NCI-H774 (cell line): ENCODE measurements at regions not wholly inside any gene's neighbourhood (a gene's known extent, or its start where the extent isn't known, plus 50 kb on each side); places are given as distances from the start of the nearest gene placed in this dataset.

ENCODE experiments used
- DNase-seq: peaks from one replicate; lab custom pipeline; 2025; lab: John Stamatoyannopoulos, UW

DNA sequence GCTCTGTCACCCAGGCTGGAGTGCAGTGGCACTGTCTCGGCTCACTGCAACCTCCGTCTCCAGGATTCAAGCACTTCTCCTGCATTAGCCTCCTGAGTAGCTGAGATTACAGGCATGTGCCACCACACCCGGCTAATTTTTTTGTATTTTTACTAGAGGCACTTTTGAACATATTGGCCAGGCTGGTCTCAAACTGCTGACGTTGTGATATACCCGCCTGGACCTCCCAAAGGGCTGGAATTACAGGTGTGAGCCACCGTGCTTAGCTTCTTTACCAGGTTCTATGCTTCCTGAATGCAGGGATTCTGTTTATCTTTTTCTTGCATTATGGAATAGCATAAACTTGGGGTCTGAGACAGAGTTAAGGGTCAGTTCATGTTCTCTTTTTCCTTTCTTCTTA lies 317.9 kb upstream of the RBFOX1 start:
- DNase-seq: no peak

DNA sequence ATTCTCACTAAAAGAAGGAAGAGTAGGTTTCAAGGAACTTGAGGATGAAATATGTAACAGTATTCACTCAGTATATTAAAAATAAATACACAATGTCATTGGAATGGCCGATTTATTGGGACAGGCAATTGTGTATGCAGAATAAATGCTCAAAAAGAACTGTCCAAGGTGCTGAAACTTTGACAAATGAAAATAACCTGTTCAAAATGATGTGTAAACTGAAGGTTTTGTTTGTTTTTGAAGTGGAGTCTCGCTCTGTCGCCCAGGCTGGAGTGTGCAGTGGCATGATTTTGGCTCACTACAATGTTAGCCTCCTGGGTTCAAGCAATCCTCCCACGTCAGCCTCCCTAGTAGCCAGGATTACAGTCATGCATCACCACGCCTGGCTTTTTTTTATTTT lies 318.7 kb upstream of the RBFOX1 start:
- no peak for DNase-seq

GRCh38 chr16:7004266-7004665 lies 328.4 kb upstream of the RBFOX1 start:
- DNase-seq: no peak

DNA sequence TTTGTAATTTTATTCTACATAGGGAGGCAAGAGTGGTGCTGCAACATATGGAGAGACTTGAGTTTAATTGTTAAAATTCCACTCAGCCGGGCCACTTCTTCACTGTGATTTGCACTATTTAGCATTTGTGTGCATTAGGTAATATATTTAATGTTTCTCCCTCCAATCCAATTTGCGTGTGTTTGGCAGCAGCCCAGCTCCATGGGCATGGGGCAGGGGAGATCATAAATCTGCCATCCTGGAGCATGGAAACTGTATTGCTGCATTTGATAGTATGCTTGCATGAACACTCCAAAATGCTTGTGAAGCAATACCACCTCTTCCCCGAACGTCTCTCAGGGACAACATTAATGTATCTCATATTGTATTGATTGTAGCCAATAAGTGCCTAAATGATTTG lies 339.1 kb upstream of the RBFOX1 start:
- no peak for DNase-seq

DNA sequence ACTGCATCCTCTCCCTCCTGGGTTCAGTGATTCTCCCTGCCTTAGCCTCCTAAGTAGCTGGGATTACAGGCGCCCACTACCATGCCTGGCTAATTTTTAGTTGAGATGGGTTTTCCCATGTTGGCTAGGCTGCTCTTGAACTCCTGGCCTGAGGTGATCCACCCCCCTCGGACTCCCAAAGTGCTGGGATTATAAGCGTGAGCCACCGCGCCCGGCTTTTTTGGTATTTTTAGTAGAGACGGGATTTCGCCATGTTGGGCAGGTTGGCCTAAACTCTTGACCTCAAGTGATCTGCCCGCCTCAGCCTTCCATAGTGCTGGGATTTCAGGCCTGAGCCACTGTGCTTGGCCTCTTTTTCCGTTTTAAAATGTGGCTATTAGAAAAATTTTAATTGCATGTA lies 343.8 kb upstream of the RBFOX1 start:
- DNase-seq: no peak

GRCh38 chr16:6977916-6978315 lies 354.7 kb upstream of the RBFOX1 start:
- no peak for DNase-seq

DNA sequence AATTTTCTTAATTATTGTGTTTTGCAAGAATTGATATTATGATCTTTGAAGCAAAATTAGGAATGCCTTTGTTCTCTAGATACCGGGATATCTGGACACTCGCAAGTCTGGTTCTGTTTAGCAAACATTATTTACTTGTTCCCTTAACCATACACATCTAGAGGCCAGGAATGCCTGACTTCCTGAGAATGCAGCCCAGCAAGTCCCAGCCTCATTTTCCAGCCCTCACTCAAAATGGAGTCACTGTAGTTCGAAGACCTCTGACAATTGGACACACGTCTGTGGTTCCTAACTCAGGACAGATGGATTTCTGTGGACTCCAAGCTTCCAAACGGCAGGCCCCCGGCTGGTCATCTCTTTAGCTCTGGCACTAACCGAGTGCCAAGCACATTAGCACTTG lies 355.4 kb upstream of the RBFOX1 start:
- no peak for DNase-seq

- no peak for DNase-seq
These were observed 355.9 kb upstream of the RBFOX1 start for GRCh38 chr16:6976716-6977115.

GRCh38 chr16:6970171-6970857 lies 362.3 kb upstream of the RBFOX1 start:
- DNase-seq: no peak

DNA sequence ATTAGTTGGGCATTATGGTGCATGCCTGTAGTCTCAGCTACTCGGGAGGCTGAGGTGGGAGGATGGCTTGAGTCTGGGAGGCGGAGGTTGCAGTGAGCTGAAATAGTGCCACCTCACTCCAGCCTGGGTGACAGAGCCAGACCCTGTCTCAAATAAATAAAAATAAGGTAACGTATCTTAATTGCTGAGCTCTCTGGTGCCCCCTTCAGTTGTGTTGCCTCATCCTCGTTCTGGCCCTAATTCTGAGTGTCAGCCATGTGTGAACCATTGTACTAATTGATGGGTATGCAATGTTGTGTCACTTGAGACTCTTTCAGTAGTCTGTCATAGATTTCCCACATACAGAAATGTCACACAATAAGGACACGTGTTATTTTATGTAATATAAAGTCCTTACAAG lies 363.1 kb upstream of the RBFOX1 start:
- DNase-seq: no peak

DNA sequence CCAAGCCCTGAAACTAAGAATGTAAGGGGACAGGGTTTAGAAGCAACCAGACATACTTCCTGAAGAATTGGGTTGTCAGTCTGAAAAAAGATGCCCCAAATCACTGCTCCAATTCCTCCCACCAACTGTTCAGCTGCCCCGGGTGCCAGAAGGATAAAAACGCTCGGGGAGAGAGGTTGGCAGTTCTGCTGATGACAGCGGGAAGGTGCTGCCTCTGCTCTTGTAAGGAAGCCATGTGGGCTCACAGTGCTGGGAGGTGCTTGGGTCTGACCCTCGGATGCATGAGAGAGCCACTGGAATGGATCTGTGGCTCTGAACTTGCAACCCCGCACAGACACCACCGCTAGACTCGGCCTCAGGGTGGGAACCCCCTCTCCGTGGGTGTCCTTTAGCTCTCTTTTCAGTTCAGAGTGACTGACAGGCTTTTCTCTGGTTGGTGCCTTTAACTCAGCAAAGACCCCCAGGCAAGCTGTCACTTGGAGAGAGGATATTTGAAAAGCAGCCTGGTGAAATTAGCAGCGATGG lies 364.8 kb upstream of the RBFOX1 start:
- no peak for DNase-seq

DNA sequence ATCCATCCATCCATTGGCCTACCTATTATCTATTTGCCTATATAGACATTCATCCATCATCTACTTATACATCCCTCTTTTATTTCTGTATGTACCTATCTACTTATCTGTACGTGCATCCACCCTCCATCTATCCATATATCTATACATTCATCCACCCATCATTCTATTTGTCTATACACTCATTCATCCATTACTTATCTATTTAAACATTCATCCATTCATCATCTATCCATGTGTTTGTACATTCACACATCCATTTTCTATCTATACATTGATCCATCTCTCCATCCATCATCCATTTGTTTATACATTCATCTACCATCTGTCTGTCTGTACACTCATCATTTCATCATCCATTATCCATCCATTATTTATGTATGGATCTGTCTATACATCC lies 365.7 kb upstream of the RBFOX1 start:
- no peak for DNase-seq

- no peak for DNase-seq
These were observed 368.0 kb upstream of the RBFOX1 start for GRCh38 chr16:6964679-6965078.

DNA sequence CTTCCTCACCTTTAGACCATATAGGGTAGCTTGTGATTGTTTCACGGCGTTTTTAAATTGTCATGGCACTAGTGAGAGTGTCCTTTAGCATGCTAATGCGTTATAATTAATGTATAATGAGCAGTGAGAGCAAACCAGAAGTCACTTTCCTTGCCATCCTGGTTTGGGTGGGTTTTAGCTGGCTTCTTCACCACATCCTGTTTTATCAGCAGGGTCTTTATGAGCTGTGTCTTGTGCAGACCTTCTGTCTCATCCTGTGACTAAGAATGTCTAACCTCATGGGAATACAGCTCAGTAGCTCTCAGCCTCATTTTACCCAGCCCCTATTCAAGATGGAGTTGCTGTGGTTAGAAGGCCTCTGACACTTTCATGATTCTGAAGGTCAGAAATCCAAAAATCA lies 370.9 kb upstream of the RBFOX1 start:
- DNase-seq: no peak

DNA sequence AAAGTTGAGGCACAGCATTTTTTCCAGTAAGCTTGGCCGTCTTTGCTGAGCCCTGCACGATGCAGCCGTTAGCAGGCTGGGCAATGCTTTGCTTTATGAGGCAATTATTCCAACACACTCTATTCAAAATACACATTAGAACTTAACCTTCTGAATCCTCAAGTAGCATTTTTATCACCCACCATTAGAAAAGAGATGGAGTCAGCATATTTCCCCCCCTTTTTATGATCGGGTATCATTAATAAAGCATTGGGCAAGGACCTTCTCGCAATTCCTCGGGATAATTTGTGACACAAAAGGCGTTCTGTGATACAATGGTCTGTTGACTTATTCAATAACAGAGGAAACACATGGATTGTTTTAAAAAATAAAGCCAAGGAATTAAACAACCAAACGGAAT lies 374.5 kb upstream of the RBFOX1 start:
- DNase-seq: no peak

- no peak for DNase-seq
These were observed 375.0 kb upstream of the RBFOX1 start for GRCh38 chr16:6957681-6958080.

DNA sequence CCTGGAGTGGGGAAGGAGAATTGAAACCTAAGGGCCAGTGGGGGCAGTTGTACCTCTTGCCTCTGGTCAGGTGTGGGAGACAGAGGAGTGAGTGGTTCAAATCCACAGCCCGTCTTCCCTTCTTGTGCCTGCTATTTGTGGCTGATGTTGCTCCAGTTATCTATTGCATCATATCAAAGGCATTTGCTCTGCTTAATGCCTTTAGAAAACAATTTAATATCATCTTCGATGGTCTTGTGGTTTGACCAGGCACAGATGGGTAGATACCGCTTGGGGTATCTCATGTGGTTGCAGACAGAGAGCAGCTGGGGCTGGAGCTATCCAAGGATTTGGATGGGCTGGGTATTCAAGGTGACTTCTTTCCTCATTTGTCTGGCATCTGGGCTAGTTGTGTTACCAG lies 376.1 kb upstream of the RBFOX1 start:
- no peak for DNase-seq

DNA sequence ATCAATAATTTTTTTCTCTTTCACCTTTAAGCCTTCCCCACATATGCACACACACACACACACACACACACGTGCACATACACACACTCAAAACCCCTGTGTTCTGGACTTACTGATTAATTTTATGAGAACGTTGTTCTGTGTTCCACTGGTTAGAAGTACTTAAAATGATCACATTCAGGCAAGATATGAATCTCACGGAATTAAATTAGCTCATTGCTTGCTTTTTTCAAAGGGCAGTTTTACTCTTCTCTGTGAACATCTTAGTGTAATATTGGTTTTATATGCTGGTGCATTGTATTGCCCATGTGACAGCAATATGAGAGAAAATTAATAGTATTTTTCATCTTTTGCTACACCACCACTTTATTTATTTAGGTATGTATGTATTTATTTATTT lies 377.3 kb upstream of the RBFOX1 start:
- DNase-seq: no peak

- DNase-seq: no peak
These were observed 383.4 kb upstream of the RBFOX1 start for GRCh38 chr16:6949240-6949639.

DNA sequence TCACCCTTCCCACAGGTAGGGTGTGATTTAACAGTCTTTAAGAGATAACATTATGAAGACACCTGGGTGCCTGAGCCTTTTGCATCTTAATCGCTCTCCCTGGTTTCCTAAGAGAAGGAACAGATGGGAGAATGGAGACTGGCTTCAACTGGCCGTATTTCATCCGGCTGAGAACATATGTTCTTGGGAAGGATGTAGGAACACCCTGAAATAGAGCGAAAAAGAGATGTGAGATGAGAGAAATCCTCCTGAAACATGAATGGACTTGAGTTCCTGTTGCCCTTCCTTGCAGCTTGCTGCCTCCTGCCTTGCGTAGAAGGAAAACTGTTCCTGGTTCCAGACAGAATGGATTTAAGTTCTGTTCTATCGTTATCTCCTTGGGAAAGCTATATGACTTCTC lies 385.4 kb upstream of the RBFOX1 start:
- no peak for DNase-seq

DNA sequence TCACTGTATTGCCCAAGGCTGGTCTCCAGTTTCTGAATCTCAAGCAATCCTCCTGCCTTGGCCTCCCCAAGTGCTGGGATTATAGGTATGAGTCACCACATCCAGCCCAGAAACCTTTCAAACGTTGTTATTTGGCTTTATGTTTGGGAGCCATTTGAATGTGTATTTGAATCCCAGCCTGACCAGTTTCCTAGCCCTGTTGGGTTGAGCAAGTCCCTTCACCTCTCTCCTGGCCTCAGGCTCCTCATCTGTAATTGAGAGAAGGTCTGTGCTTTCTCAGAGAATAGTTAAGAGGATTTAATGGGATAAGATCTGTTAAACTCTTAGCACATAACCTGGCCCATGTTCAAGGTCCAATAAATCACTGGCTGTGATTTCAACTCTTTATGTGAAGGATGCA lies 385.8 kb upstream of the RBFOX1 start:
- DNase-seq: no peak

DNA sequence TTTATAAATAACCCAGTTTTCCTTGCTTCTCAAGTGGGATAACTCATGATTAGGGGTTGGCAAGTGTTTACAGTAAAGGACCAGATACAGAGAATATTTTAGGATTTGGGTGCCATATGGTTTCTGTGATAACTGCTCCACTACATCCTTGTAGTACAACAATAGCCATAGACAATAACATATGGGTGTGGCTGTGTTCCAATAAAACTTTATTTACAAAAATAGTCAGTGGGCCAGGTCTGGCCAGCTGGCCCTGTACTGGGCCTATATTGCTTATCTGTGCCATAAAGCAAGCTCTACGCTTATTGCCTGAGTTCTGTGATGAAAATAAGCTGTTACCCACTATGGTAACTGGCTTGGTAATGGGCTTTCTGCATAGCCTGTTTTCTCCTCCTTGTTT lies 386.5 kb upstream of the RBFOX1 start:
- DNase-seq: no peak

- DNase-seq: no peak
These were observed 391.7 kb upstream of the RBFOX1 start for GRCh38 chr16:6940968-6941367.

DNA sequence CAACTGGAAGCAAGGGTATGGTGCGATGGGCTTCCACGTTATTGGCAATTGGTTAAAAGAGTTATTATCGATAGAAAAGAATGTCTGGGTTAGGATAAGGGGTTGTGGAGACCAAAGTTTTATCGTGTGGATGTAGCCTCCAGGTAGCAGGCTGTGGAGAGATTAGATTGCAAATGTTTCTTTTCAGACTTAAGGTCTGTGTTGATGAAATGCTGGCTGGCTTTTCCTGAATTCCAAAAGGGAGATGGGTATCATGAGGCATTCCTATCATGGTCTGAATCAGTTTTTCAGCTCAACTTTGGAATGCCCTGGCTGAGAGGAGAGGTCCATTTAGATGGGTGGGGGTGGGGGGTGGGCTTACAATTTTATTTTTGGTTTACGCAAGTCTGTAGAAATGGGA lies 395.0 kb upstream of the RBFOX1 start:
- no peak for DNase-seq
